GM12892 (cell line): ENCODE measurements at regions not wholly inside any gene's neighbourhood (a gene's known extent, or its start where the extent isn't known, plus 50 kb on each side); places are given as distances from the start of the nearest gene placed in this dataset.

Source experiments
- DNase-seq: peaks from one replicate; pipeline ENCODE4 v3.0.0; 2011; ENCODE audit not compliant: insufficient read length
- FAIRE-seq: peaks from 2 replicates; lab custom pipeline; 2011; peaks lifted over from hg19 to GRCh38; lab: Jason Lieb, UNC
- POLR2A ChIP-seq: IDR thresholded peaks from 2 replicates; pipeline ENCODE4 v1.6.1; 2011; ENCODE audit warnings: low read depth, low read length, control low read depth
- POLR2AphosphoS5 ChIP-seq: IDR thresholded peaks from 2 replicates; pipeline ENCODE4 v1.6.1; 2011; ENCODE audit warnings: low read depth, low read length, control low read depth
- TAF1 ChIP-seq: IDR thresholded peaks from 2 replicates; pipeline ENCODE4 v1.6.1; 2011; ENCODE audit warnings: low read depth, mild to moderate bottlenecking, control low read depth, low read length, borderline replicate concordance

DNA sequence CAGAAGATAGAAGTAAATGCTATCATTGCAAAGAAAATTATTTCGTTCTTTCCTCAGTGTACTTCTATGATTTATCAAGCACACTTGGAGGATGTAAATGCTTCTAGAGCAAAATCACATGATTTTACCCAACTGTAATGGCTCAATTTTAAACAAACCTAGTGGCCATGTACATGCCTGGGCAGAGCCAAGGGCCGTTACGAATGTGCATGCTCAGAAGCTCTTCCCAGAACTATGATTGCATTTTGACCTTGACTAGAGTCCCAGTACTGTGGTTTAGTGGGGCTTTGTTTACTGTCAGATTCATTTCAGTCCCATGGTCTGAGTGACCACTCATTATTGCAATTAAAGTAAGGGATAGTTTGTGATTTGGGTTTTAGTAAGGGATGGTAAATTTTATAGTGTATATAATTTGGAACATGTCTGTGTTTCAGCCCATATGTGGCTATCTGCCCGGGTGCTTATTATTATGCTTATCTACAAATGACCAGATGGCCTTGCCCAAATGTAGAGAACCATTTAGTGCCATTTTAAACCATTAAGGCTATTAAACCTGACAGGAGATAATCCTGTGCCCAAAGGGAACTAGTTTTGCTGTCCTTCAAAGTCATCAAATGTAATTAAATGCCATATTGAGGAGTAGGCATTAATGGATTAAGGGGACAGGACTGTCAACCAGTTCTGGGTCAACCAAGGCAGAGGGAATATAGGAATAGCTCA lies 239.1 kb downstream of the ICOS start:
- DNase-seq = no peak
- no peak for FAIRE-seq

DNA sequence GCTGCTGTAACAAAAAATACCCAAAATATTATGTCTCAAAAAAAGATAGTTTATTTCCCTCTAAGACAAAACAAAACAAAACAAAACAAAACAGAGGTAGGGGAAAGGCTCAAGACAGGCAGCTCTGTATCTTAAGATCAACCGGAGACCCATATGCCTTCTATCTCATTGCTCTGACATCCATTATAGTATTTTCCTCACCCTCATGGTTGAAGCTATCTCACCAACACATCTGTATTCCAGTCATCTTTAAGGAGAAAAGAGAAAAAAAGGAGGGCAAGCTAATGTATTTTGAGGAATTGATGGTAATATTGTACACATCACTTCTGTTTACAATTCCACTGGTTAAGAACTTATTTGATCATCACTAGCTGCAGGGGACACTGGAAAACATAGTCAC lies 239.7 kb downstream of the ICOS start:
- DNase-seq (no peak), FAIRE-seq (no peak)
- no peak for TF ChIP-seq POLR2A
- no peak for TF ChIP-seq TAF1
- no peak for TF ChIP-seq POLR2AphosphoS5

More for the DNA sequence above, 239.1 kb downstream of the ICOS start:
- no peak for TF ChIP-seq POLR2AphosphoS5
- no peak for TF ChIP-seq POLR2A
- TF ChIP-seq TAF1 = no peak

DNA sequence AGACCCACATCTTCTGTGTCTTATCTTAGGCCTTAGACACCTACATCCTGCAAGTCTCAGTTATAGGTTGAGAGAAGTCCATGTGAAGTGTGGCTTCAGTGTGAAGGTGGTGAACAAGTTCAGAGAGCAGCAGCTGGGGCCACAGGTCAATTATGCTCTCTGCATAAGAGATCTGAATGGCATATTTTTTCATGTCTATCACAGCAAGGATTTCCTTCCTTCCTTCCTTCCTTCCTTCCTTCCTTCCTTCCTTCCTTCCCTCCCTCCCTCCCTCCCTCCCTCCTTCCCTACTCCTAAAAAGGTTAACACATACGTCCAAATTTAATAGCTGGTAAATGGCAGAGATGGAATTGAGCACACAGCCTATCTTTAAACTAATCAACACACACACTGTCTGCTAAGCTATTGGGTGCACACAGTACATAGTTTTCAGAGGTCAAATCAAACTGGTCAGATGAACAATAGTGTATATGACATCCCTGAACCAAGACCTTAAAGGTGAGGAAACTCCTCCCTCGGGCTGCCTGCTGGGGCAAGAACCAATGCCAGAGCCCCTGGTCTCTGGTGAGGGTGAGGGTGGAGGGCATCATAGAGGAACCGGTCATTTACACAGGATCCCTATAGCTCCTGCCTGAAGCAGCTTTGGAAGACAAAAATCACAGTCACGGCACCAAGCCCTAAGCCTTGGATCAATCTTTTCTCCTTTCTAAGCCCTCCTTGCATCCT lies 240.9 kb downstream of the ICOS start:
- FAIRE-seq (no peak), DNase-seq (no peak)
- TF ChIP-seq POLR2A (no peak), TAF1 (no peak), POLR2AphosphoS5 (no peak)

DNA sequence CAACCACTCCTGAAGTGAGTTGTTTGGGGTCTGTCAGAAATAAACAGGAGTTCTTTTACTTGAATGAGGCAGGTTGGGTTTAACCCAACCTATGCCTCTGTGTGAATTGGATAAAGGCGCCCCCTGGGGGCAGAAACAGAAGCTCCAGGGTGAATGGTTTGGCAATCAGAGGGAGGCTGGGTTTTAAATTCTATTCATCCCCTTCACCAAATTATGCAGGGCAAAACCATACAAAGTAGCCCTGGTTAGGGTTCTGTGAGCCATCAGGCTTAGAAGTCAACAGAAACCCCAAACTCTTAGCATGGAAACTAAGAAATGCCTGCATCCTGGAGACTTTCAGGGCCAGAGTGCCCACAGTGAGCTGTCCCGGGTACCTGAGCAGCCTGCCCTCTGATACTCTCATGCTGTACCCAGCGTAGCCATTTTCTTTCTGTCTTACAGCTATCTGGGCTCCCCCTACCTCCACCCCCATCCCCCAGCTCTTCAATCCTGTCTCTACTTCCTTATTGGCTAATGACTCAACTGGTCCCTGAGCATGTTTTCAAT lies 241.5 kb downstream of the ICOS start:
- FAIRE-seq (peak; percentile 44), DNase-seq (no peak)
- TF ChIP-seq POLR2AphosphoS5 (no peak), POLR2A (no peak)

DNA sequence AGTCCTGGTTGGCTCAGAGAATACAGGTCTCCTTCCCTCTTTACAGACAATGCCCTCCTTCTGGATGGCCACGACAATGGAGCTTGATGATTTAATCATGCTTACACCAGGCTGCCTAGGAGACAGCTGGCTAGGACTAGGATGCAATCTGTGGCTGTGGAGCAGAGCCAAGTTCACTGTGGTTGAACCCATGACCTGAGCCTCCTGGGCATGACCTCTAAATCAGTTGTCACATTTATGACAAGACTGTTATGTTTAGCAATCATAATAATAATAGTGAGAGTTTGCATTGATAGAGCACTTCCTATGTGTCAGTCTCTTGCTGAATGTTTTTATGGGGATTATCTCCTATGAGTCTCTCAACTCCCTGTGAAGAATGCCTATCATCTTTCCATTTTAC lies 244.1 kb downstream of the ICOS start:
- FAIRE-seq (no peak), DNase-seq (no peak)
- no peak for TF ChIP-seq POLR2A
- TF ChIP-seq POLR2AphosphoS5 = no peak
- TF ChIP-seq TAF1 = no peak

DNA sequence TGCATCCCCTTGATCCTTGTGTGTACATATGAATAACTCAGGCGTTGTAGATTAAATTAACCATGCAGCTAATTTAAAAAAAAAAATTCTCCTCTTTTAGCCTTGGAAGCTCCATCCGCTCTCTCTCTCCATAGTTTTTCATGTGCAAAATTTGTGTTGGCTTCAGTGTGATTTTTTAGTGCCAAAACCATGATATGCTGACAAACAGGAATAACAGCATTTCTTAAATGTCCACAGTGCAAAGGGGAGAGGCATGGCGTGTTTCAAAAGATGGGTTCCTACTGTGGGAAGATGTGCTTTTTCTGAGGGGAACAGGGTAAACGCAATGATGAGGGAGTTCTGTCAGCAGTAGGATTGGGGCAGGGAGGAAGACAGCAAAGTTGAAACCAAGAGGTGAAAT lies 247.0 kb downstream of the ICOS start:
- no peak for FAIRE-seq
- DNase-seq = no peak
- TF ChIP-seq POLR2A (no peak), TAF1 (no peak), POLR2AphosphoS5 (no peak)

DNA sequence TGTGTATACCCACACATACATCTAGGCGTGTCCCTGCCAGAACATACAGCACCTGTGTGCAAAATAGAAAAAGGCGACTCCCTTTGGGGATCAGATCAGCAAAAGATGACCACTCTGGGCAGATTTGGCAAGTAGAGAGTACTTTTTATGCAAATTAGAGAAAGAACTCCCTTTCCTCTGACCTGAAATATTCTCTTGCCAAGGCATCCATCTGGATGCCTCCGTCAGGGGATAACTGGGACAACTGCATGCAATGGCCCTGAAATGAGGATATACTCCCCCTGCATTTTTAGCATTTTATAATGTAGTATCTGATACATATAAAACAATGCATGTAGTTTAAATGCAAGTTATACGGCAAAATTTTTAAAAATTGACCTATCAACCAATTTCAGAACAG lies 247.7 kb downstream of the ICOS start:
- TF ChIP-seq TAF1 (no peak), POLR2AphosphoS5 (no peak), POLR2A (no peak)
- no peak for FAIRE-seq
- no peak for DNase-seq

DNA sequence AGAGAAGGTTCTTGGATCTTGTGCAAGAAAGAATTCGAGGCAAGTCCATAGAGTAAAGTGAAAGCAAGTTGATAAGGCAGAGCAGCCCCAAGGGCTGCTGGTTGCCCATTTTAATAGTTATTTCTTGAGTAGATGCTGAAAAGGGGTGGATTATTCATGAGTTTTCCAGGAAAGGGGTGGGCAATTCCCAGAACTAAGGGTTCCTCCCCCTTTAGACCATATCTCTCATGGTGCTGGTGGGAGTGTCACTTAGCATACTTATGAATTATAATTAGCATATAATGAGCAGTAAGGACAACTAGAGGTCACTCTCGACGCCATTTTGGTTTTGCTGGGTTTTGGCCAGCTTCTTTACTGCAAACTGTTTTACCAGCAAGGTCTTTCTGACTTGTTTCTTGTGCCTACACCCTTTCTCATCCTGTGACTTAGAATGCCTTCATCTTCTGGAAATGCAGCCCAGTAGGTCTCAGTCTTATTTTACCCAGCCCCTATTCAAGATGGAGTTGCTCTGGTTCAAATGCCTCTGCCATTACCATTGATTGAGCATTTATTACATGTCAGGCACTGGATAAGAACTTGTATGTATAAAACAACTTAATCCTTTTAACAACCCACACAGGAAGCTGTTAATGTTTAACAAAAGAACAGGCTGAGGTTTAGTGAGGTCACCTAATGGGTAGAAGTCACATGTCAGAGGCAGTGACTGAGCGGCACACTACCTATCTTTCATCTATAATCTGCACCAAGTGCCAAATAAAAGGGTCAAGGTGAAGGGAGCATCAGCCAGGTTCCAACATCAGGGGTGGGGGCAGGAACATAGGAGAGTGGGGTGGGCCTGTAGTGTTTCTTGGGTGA lies 250.9 kb downstream of the ICOS start:
- DNase-seq = no peak
- no peak for FAIRE-seq
- TF ChIP-seq POLR2A (no peak), TAF1 (no peak), POLR2AphosphoS5 (no peak)

DNA sequence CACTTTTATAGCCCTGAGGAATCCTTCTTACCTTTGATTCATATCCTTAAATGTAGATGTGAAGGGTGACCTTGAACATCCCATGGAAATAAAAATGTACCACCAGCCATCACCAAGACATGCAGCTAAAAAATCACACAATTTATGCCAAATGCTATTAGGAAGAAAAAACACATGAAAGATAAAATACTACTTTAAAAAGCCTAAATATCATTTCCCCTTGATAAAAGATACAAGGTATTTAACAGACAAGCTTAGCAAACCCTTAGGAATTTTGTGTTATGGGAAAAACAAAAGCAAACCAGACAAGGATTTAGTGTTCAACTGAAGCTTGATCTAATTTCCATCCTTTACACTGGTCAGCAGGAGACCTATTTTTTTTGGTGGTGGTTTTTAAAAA lies 255.0 kb downstream of the ICOS start:
- no peak for DNase-seq
- no peak for FAIRE-seq
- TF ChIP-seq TAF1 (no peak), POLR2AphosphoS5 (no peak), POLR2A (no peak)

DNA sequence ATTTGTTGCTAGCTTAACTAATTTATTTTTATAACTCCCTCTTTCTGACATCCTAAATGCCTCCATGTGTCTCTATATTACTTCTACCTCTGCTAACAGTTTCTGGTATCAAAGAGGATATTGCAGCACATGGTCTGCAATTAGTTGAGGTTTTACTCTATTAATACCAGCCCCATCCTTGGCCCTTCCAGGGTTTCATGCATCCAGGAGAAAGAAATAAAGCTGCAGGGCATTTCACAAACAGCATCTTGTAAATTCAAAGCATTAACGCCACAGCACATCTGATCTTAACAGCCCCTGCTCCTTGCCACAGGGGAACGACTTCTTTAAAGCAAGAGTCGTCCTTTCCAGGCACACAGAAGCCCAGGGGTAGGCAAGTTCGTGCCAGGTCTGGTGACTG lies 258.9 kb downstream of the ICOS start:
- DNase-seq (no peak), FAIRE-seq (no peak)
- TF ChIP-seq TAF1 (no peak), POLR2AphosphoS5 (no peak), POLR2A (no peak)

DNA sequence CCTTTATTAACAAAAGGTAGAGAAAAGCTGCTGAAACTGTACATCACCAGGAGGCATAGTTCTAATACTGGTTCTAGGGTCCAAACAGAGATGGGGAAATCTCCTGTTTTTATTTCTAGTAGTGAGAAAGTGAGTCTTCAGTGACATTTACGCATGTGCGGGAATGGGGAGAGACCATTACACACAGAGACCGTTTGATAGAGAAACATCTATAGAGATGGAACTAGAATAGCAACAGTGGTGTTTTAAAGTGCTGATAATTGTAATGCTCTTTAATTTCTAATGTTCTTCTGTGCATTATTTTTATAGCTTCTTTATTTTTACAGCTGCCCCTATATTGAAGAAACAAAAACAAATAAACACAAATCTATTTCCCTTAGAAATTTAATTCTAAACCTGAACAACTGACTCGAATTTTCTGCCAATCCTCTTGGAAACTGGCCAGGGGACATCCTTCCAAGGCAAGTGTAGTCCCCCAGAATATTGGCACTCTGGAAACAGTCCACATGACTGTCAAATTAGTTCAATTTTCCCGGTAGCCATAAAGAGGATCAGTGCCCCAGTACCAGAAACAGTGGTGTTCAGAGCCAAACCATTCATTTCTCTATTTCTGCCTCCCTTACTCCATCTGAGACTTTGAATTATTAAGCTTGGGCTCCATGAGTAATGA lies 260.9 kb downstream of the ICOS start:
- no peak for DNase-seq

More for the DNA sequence above, 260.9 kb downstream of the ICOS start:
- no peak for FAIRE-seq
- no peak for TF ChIP-seq POLR2AphosphoS5
- TF ChIP-seq TAF1 = no peak
- no peak for TF ChIP-seq POLR2A
